ENCODE measurements at regions not wholly inside any gene's neighbourhood (a gene's known extent, or its start where the extent isn't known, plus 50 kb on each side); places are given as distances from the start of the nearest gene placed in this dataset.

DNA sequence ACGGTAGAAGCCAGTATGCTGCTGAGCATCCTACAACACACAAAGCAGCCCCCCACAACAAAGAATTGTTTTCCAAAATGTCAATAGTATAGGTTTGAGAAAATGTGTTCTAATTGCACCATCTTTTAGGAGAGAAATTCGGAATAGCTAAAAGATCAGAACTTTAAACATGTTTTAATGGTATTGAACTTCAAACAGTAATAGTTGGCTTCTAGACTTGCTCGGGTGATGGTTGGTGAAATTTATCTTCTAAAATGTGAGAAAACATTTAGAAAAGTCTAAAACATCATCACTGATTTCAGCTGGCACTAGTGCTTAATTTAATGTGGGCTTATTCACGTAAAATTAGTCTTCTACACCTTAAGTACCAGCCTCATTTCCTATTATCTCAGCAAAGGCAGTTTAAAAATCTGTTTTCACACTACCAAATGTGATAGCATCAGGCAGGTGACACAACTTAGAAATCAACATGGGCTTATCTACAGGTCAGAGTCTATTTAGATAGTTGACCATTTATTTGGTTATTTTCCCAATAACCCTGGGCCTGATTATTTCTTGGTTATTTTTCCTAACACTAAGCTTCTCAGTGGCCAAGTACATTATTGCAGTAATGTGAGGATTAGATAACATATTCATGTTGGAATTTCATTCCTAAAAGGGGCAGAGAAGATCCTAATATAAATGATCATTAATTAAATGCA is 399.3 kb upstream of the PKN2 start:
- DNase-seq (ENCODE audit: low read depth, low spot score) = no peak

DNA sequence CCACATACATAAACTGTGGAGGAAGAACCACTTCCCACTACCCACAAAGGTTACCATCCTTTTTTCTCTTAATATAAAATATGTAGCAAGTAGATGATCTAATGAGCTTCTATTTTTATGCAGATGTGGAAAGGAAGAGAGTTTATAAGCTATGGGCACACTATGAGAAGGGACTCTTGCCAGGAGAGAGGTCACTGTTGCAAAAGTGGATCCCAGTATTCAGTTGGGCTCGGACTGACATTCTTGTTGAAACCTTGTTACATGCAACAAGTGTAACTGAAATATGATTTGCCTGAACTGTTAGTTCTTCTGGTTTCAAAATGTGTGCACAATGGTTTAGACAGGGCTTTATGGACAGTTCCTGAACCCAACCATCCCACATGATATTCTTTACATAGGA is 397.4 kb upstream of the PKN2 start:
- no peak for DNase-seq (ENCODE audit: low read depth, low spot score)

DNA sequence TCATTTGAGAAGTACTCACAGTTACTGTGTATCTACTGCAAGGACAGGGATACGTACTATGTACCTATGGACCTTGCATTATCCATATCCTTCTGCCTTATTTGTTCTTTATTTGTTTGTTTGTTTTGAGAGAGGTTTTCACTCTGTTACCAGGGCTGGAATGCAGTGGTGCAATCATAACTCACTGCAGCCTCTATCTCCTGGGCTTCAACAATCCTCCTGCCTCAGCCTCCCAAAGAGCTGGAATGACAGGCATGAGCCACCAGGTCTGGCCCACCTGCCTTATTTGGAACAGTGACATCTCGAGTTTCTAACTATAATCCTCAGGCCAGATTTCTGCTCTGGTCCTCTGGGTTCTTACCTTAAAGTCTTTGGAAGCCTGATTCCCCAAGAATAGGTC is 395.5 kb upstream of the PKN2 start:
- no peak for DNase-seq (ENCODE audit: low read depth, low spot score)

DNA sequence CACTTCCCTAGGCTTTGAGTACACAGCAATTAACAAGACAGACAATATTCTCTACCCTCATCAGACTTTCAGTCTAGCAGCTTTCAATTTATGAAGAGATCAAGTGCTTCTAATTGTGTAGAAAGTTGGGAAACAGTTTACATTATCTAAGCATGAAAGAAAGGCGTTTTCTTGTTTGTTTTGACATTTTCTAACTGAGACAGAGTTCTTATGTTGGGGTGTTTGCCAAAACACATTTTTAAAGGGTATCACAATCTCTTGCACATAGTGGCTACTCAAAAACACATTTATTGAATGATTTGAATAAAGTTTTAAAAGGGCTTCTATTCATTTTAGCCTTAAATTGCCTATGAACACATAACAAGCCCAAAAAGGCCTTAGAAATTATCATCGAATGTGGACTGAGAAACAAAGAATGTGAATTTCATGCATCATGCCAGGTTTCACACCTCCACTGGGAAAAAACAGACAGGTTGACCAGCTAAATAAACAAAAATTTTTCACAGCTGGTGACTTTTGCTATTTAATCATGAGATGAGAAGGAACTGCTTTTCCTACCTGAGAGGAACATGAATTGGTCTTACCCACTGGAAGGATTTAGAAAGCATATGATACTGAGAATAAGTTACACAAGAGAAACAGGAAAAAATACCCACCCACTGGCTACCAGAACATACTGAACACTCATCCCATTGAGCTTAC is 394.5 kb upstream of the PKN2 start:
- DNase-seq (ENCODE audit: low read depth, low spot score) = no peak

DNA sequence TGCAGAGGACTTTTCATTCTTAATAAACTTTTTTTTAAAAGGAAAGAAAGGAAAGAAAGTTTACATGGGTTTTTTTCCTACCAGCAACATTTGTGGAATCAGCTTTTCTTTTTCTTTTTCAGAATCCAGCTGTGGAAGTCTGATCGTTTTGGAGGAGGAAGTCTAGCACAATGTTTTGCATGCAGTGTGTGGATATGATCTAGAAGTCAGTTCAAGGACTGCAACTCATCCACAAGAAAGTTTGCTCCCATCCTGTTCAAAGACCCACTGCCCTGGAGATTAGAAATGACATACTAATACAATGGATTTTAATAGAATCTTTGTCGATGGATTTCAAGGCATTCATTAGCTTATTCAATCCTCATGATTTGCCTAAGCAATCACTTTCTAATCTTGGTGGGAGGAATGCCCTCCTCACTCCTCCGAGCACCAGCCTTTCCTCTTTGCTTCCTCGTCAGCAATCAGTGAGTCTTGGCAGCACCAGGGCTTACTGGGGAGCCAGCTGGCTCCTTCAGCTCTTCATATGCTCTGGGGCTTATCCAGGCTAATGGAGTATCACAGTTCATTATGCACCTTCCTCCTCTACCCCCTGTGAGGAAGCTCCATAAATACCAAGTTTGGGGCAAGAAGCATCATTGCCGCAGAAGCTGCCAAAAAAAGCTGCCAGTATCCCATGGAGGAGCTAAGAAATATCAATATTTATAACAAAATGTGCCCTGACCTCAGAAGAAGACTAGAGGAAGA is 392.3 kb upstream of the PKN2 start:
- DNase-seq (ENCODE audit: low read depth, low spot score) = no peak

DNA sequence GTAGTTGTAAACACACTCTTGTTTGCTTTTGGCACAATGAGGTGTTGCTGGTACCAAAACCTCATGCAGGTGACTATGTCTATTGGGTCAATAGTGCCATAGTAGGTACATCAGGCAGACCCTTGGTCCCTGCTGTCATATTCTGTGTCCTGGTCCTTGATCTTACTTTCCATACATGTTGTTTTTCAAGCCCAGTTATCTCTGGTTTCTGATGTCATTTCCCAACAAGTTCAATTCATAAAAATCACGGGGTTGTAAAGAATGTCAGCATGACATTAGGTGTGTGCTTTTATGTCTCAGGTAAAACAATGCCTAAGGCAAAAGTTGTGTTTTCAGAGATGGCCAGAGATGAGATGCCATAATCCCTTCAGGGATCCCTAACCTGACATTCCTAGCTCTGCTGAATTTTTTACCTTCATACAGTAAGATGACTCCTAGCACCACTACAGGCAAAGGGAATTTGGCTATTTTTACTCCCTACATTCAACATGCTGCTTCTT is 390.3 kb upstream of the PKN2 start:
- no peak for DNase-seq (ENCODE audit: low read depth, low spot score)

DNA sequence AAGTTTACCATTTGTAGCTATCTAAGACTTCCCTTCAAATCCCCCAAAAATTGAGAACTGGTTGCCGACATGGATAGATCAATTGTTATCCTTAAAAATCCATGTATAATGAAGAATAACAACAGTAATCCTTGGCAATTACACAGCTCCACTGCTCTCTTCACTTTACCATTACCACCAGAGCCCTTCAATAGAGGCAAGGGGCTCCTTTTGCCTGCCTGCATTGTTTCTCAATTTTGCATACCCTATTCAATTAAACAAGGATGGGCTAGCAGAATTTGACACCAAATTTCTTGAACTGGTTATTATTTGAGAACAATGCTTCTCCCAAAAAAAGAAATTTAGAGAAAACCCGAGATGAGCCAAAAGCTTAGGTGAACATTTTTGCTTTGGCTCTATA is 387.8 kb upstream of the PKN2 start:
- no peak for DNase-seq (ENCODE audit: low read depth, low spot score)

DNA sequence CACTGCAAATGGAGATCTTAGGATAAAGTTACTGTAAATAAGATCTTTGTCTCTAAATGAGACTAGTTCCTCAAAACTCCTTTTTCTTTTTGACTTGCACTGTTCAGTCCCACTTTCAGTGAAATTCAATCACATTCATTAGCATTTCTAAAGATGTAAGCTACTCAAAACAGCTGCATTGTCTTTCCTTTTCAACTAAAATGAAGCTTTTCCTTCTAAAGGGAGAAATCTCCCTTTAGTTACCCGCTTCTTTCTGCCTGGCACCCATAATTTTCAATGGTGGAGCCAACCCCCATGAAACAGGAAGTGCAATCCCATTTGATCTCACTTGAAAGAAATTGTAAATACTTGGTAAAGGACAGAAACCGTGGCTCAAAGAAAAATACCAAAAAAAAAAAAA is 387.4 kb upstream of the PKN2 start:
- DNase-seq (ENCODE audit: low read depth, low spot score) = no peak

DNA sequence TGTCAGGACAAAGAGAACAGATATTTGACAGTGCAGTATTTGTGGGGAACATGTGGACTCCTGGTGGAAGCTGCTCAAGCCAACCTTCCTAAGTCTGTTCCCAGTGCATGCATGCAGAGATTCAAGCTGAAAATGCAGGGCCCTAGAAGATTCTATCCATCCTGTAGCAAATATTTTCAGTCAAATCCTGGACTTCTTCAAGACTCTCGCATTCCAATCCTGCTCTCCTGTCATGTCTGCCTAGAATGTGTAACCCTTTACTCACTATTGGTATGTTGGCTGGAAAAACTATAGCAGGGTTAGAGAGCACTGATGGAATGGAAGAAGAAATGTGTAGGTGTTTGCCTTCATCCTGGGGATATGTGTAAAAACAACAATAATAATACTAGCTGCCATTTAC is 385.6 kb upstream of the PKN2 start:
- no peak for DNase-seq (ENCODE audit: low read depth, low spot score)

DNA sequence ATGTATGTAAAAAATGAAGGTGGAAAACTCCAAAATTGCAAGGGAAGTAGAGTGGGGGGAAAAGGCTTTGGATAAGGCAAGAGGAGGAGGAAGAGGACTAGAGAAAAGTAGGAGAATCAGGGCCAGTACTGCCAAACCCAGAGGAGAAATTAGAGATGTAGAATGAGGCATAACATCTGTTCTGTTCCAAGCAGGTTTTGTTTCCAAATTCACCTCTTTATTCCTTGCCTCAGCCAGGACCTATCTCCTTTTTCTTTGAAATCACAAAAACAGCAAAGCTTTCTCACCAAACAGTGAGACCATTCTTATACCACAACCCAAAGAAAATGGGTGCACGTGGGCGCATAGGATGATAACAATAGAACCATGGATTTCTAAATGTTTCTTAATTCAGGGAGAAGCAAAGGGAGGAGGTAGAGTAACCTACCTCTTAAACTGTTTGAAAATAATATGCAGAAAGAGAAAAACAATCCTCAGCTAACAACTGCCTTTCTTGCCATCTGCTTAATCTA is 383.3 kb upstream of the PKN2 start:
- DNase-seq (ENCODE audit: low read depth, low spot score) = no peak

DNA sequence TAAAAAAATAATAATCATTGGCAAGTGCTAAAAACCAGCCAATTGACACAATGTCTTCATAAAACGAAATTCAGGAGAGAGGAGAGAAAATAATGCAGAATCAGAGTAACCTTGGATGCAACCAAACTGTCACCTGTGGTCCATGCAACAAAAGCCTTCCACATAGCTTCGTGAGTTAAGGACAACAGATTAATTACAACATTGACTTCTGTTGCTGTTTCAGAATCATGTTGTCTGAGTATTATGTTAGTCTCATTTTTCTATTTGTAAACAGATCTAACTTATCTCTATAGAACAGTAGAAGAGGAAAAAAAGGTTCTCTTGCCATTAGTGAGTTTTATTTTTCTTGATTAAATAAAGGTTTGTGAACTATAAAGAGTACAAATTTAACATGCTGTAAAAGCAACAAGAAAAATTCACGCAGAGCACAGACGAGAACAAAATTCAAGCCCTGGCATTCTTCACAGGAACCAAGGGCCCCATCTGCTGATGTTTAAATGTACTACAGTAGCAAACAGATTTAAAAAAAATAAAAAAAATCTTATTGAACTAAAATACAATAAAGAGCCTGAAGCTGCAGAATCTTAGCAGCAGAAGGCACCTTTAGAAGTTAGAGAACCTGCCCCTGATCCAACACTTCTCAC is 381.1 kb upstream of the PKN2 start:
- DNase-seq (ENCODE audit: low read depth, low spot score) = no peak

DNA sequence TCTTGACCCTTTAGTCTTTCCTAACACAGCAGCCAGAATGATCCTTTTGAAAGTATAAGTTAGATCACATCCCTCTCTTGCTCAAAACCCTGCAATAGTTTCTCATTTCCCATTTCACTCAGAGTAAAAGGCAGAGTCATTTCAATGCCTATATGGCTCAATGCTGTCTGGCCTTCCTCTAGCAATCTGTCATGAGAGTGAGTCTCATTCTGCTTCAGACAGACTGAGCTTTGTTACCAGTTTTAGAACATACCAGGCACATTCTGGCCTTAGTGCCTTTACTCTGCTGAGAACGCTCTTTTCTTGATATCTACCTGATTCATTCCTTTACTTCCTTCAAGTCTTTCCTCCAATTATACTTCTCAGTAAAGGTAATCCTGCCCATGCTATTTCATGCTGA is 372.8 kb upstream of the PKN2 start:
- no peak for DNase-seq (ENCODE audit: low read depth, low spot score)

DNA sequence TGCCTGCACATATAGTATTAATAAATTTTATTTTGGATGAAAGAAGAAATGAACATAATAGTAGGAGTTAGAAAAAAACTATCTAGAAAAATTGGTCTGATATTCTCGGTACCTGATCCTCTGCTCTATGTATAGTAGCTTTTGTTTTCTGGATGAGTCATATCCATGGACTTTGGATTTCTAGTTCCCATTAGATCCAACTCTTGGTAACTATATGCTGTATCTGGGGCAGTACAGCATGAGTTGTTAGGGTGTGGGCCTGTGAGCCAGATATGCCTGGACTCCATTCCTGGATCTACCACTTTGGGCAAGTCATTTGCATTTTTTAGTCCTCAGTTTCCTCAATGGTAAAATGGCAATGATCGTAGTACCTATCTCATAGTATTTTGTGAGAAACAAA is 372.2 kb upstream of the PKN2 start:
- DNase-seq (ENCODE audit: low read depth, low spot score) = no peak

DNA sequence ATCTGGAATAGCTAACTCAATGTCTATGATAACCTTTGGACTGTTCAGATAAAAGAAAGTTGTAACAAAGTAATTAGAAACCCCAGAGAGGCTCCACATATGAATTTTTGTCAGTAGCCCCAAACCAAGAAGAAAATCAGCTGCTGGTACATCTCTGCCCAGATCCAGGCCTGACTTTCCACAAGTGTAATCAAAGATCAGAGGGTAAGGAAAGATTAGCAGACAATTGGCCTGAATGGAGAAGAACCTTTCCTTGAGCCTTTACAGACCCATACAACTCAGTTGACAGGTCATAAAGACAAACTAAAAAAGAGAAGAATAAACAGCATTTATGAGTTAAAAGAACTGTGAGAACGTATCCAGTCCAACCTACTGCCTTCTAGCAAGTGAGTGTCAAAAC is 366.7 kb upstream of the PKN2 start:
- no peak for DNase-seq (ENCODE audit: low read depth, low spot score)

DNA sequence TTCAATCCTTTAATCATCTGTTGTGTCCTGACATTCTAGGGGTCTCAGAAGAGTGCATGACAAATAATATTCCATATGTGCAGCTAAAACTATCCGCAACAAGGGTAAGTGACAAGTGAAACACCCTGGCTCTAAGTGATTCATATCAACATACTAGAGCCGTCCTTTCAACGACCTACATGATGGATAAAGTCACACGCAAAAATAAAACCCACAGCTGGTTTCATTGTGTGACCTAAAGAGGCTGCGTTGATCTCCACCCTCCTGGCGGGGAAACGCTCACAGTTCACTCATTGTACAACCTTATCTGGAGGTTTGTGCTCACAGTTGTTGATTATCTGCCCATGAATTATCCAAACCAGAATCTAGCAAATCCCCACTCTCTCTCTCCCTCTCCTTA is 365.3 kb upstream of the PKN2 start:
- DNase-seq (ENCODE audit: low read depth, low spot score) = no peak

DNA sequence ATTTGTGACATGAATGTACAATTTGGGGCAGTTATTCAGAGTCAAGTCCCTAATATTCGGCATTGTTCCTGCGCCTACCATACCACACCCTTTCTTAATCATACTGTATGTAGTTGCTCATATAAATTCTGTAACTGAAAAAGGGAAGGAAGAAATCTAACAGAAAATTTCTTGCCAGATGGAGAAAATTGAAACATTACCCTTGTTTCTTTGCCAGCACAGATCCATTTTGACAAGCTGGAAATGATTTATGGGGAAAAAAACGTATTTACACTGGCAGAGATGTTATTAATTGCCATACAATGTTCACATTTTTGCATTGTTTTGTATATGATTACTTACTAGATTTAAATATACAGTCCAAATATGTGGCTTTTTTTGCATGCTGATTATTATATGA is 363.8 kb upstream of the PKN2 start:
- no peak for DNase-seq (ENCODE audit: low read depth, low spot score)

DNA sequence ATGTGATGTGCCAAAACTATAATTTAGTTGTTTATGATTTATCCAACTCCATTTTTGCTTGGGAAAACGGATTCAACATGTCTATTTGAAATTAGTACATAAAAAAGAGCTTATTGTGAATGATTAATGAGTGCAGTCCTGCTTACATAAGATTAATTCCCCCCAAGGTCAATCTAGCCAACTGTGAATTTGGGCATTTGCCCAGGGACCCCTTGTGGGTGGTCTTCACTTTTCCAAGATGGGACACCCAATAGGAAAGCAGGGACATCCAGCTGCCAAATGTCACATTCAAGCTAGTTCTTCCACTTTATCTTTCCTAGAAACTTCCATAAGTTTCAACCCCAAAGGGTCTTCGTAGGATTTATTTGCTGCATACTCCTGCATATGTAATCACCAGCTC is 362.4 kb upstream of the PKN2 start:
- DNase-seq (ENCODE audit: low read depth, low spot score) = no peak

DNA sequence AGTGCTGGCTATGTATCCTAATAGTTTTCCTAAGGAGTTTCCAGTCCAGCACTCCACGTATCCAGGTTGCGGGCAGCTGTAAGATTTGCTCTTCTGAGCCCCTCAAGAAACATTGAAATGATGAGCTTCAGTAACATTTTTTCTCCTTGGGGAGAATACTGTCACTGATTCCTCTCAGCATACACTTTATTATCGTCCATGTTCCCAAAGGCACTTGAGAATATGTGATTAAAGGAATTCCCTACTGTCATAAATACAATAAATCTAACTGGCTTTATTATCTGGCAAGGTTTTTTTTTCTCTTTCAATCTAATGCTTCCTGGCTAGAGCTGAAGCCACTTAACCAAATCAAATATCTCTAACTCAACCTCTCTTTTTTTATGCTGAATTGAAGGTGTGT is 359.2 kb upstream of the PKN2 start:
- no peak for DNase-seq (ENCODE audit: low read depth, low spot score)

DNA sequence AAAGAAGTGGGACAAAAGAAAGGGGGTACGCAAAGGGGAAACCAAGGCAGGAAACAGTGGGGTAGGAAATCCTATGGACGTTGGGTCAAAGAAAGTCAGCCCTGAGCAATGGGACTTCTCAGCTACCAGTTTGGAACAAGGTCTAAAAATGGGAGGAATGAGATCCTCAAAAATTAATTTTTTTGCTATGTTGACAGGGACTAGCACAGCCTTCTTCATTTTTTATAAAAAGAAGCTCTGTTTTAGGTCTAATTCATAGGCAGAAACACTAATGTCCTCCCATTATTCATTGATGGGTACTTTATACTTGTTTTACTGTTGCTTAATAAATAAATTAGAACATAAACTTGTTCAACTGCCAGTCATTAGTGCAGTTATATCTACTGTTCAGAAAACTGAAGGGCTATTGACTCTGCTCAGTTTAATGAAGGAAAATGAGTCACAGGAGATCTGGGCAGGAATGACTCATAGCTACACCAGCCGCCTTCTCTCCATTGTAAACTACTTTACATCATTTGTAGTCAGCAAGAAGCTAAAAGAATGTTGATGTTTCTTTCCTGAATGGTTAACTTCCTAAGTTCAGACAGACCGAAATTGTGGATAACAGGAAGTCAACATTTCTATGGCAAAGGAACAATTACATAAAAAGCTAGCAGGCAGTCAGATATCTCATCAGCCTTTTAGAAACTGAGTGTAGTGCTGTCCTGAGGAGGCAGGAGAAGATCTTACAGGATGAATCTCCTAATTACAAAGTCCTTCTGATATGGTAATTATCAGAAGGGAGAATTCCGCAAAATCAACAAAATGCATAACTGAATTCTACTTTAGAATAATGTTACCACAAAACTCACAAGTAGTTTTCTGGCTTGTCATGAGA is 356.4 kb upstream of the PKN2 start:
- peak; percentile 94 for DNase-seq (ENCODE audit: low read depth, low spot score)

DNA sequence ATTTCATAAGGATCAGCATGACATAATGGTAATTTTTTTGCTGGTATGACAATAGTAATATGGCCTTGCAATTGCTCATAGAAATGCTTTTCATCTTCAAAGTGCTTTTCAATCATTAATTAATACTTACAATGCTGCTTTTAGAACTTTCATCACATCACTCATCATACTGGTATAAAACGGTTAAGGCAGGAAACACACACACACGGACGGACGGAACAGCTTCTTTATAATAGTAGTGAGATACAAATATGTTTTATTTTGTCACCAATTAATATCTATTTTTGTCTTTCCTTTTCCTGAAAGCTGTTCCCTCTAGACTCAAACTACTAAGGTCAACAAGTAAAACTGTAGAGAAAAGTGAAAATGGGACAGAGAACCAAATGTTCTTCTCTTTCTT is 353.9 kb upstream of the PKN2 start:
- no peak for DNase-seq (ENCODE audit: low read depth, low spot score)

Measured in pulmonary artery endothelial cell (primary cell).